KMS-11 (cell line): ENCODE measurements at regions not wholly inside any gene's neighbourhood (a gene's known extent, or its start where the extent isn't known, plus 50 kb on each side); places are given as distances from the start of the nearest gene placed in this dataset.

Experiments used
- H2AFZ ChIP-seq: fragments of 200-600 bp; sonication (generic); 2 replicates; pipeline ENCODE4 v1.6.1; 2016; ENCODE audit warnings: antibody characterized with exemption, mixed run types, low read depth
- H3K27ac ChIP-seq: fragments of 200-600 bp; sonication (generic); 2 replicates; pipeline ENCODE4 v1.6.1; 2016; ENCODE audit warnings: mild to moderate bottlenecking, mixed run types
- H3K27me3 ChIP-seq: fragments of 200-600 bp; sonication (generic); 2 replicates; pipeline ENCODE4 v1.6.1; 2017; ENCODE audit warnings: mild to moderate bottlenecking, low read depth, mixed run types, moderate library complexity; ENCODE audit not compliant: insufficient read depth
- H3K36me3 ChIP-seq: fragments of 200-600 bp; sonication (generic); 2 replicates; pipeline ENCODE4 v1.6.1; 2017; ENCODE audit warnings: mild to moderate bottlenecking, mixed run types; ENCODE audit not compliant: insufficient read depth
- H3K4me1 ChIP-seq: fragments of 200-600 bp; sonication (generic); 2 replicates; pipeline ENCODE4 v1.6.1; 2016; ENCODE audit warnings: mild to moderate bottlenecking, low read depth, mixed run types; ENCODE audit not compliant: poor library complexity, severe bottlenecking
- H3K4me2 ChIP-seq: fragments of 200-600 bp; sonication (generic); 2 replicates; pipeline ENCODE4 v1.7.0; 2016; ENCODE audit warnings: mild to moderate bottlenecking, mixed run types
- H3K4me3 ChIP-seq: fragments of 200-600 bp; sonication (generic); IDR thresholded peaks from 2 replicates; pipeline ENCODE4 v1.6.1; 2017; ENCODE audit warnings: low read depth, low read length, mixed read lengths; ENCODE audit not compliant: insufficient read depth
- H3K79me2 ChIP-seq: fragments of 200-600 bp; sonication (generic); 2 replicates; pipeline ENCODE4 v1.6.1; 2016; ENCODE audit warnings: low read depth, mixed run types; ENCODE audit not compliant: insufficient read depth
- H3K9ac ChIP-seq: fragments of 200-600 bp; sonication (generic); 2 replicates; pipeline ENCODE4 v1.6.1; 2016; ENCODE audit warnings: mild to moderate bottlenecking, mixed run types
- H4K20me1 ChIP-seq: fragments of 200-600 bp; sonication (generic); 2 replicates; pipeline ENCODE4 v1.6.1; 2016; ENCODE audit warnings: mild to moderate bottlenecking, mixed run types; ENCODE audit not compliant: insufficient read depth
- CTCF ChIP-seq: fragments of 200-600 bp; sonication (generic); conservative IDR thresholded peaks from 2 replicates; pipeline ENCODE4 v1.6.1; 2017; ENCODE audit warnings: low read depth, mild to moderate bottlenecking, antibody characterized with exemption, low read length, moderate library complexity, mixed read lengths

- no peaks in the 10 kb centered on the region for H3K4me1 ChIP-seq
- no peak overlapping the region for H3K4me3 ChIP-seq
- no peak overlapping the region for H3K27ac ChIP-seq
- no peaks in the 10 kb centered on the region for H3K79me2 ChIP-seq
- H3K9ac ChIP-seq, result no peak overlapping the region
- no peaks in the 10 kb centered on the region for H4K20me1 ChIP-seq
- no peak overlapping the region for H3K4me2 ChIP-seq
- H2AFZ ChIP-seq, result no peak overlapping the region
- TF ChIP-seq CTCF, result no peak
- no peaks in the 10 kb centered on the region for H3K36me3 ChIP-seq
- H3K27me3 ChIP-seq, result no peaks in the 10 kb centered on the region
Observed at GRCh38 chr13:40211586-40211968, 454.9 kb downstream of the FOXO1 start.

GRCh38 chr13:40213779-40214178, 452.7 kb downstream of the FOXO1 start:
- Histone ChIP-seq H3K4me1 (no peaks in the 10 kb centered on the region), H3K79me2 (no peaks in the 10 kb centered on the region), H2AFZ (no peak overlapping the region), H3K9ac (no peak overlapping the region), H4K20me1 (no peaks in the 10 kb centered on the region), H3K4me3 (no peak overlapping the region), H3K4me2 (no peak overlapping the region), H3K27me3 (no peaks in the 10 kb centered on the region), H3K36me3 (no peaks in the 10 kb centered on the region), H3K27ac (no peak overlapping the region)
- TF ChIP-seq CTCF, result no peak

- Histone ChIP-seq H3K27me3 (no peaks in the 10 kb centered on the region), H2AFZ (no peak overlapping the region), H3K4me2 (no peak overlapping the region), H3K9ac (no peak overlapping the region), H3K36me3 (no peaks in the 10 kb centered on the region), H3K79me2 (no peaks in the 10 kb centered on the region), H3K27ac (no peak overlapping the region), H4K20me1 (no peaks in the 10 kb centered on the region), H3K4me3 (no peak overlapping the region), H3K4me1 (no peaks in the 10 kb centered on the region)
- no peak for TF ChIP-seq CTCF
Observed at GRCh38 chr13:40215311-40215710, 451.1 kb downstream of the FOXO1 start.

- Histone ChIP-seq H3K4me2 (no peak overlapping the region), H4K20me1 (no peaks in the 10 kb centered on the region), H3K27ac (no peak overlapping the region), H3K4me1 (peaks cover 2% of the 10 kb centered on the region), H2AFZ (no peak overlapping the region), H3K79me2 (no peaks in the 10 kb centered on the region), H3K9ac (no peak overlapping the region), H3K36me3 (no peaks in the 10 kb centered on the region), H3K4me3 (no peak overlapping the region), H3K27me3 (no peaks in the 10 kb centered on the region)
- no peak for TF ChIP-seq CTCF
Observed at GRCh38 chr13:40215747-40216146, 450.7 kb downstream of the FOXO1 start.

GRCh38 chr13:40217675-40218074, 448.8 kb downstream of the FOXO1 start:
- Histone ChIP-seq H3K79me2 (no peaks in the 10 kb centered on the region), H3K4me2 (no peak overlapping the region), H3K9ac (no peak overlapping the region), H3K4me1 (peaks cover 21% of the 10 kb centered on the region), H4K20me1 (no peaks in the 10 kb centered on the region), H3K27me3 (no peaks in the 10 kb centered on the region), H3K27ac (no peak overlapping the region), H3K36me3 (no peaks in the 10 kb centered on the region), H3K4me3 (no peak overlapping the region), H2AFZ (no peak overlapping the region)
- TF ChIP-seq CTCF, result no peak
